Neuronal stem cell (in vitro differentiated cells): ENCODE measurements at regions not wholly inside any gene's neighbourhood (a gene's known extent, or its start where the extent isn't known, plus 50 kb on each side); places are given as distances from the start of the nearest gene placed in this dataset.

ENCODE experiments used
- DNase-seq: peaks from one replicate; pipeline ENCODE4 v3.0.0-alpha.2; 2013; ENCODE audit warnings: low spot score
- H2AFZ ChIP-seq: one replicate; pipeline ENCODE4 v1.6.1; 2013; ENCODE audit warnings: mild to moderate bottlenecking, low read length, inconsistent platforms
- H2AK5ac ChIP-seq: 2 replicates; pipeline ENCODE4 v1.6.1; 2013; ENCODE audit warnings: low read depth, mild to moderate bottlenecking, inconsistent platforms, low read length, moderate library complexity, mixed read lengths
- H2BK120ac ChIP-seq: 2 replicates; pipeline ENCODE4 v1.6.1; 2013; ENCODE audit warnings: low read depth, mild to moderate bottlenecking, inconsistent platforms, low read length, moderate library complexity, mixed read lengths
- H2BK12ac ChIP-seq: one replicate; pipeline ENCODE4 v1.6.1; 2013; ENCODE audit warnings: low read length, inconsistent platforms
- H2BK15ac ChIP-seq: 2 replicates; pipeline ENCODE4 v1.6.1; 2013; ENCODE audit warnings: mild to moderate bottlenecking, low read length, inconsistent platforms, mixed read lengths
- H2BK5ac ChIP-seq: one replicate; pipeline ENCODE4 v1.6.1; 2013; ENCODE audit warnings: inconsistent platforms, mild to moderate bottlenecking, low read length, moderate library complexity
- H3K14ac ChIP-seq: one replicate; pipeline ENCODE4 v1.6.1; 2013; ENCODE audit warnings: low read length, inconsistent platforms
- H3K18ac ChIP-seq: 2 replicates; pipeline ENCODE4 v1.6.1; 2013; ENCODE audit warnings: low read length, inconsistent platforms
- H3K23ac ChIP-seq: 2 replicates; pipeline ENCODE4 v1.6.1; 2013; ENCODE audit warnings: low read depth, mild to moderate bottlenecking, mixed read lengths, low read length, inconsistent platforms; ENCODE audit not compliant: poor library complexity
- H3K27ac ChIP-seq: replicated peaks from 3 replicates; pipeline ENCODE4 v1.5.1; 2013; ENCODE audit warnings: low read length, inconsistent platforms
- H3K27me3 ChIP-seq, 3 experiments: 2 replicates each; pipeline ENCODE4 v1.6.1; 2013; ENCODE audit warnings: low read length in 3 of 3, mild to moderate bottlenecking in 2 of 3, inconsistent platforms in 1 of 3, low read depth in 1 of 3, mixed read lengths in 1 of 3, moderate library complexity in 1 of 3; ENCODE audit not compliant: control insufficient read depth in 3 of 3, insufficient read depth in 3 of 3
- H3K36me3 ChIP-seq, 2 donors: replicated peaks in 1 of 2; 2 replicates each; pipeline ENCODE4 v1.6.1; 2013; ENCODE audit warnings: low read length in 2 of 2; ENCODE audit not compliant: control insufficient read depth in 2 of 2, insufficient read depth in 2 of 2
- H3K4ac ChIP-seq: 2 replicates; pipeline ENCODE4 v1.6.1; 2013; ENCODE audit warnings: inconsistent platforms, mild to moderate bottlenecking, low read length, moderate library complexity
- H3K4me1 ChIP-seq, 2 donors: 1 replicate in 1 of 2; 2 replicates in 1 of 2; pipeline ENCODE4 v1.6.1; 2013; ENCODE audit warnings: low read length in 2 of 2, low read depth in 1 of 2; ENCODE audit not compliant: control insufficient read depth in 2 of 2, insufficient read depth in 1 of 2
- H3K4me2 ChIP-seq: one replicate; pipeline ENCODE4 v1.6.1; 2013; ENCODE audit warnings: mild to moderate bottlenecking, low read length, inconsistent platforms; ENCODE audit not compliant: insufficient read depth, poor library complexity, severe bottlenecking
- H3K4me3 ChIP-seq, 2 donors: 2 replicates each; pipeline ENCODE4 v1.5.1; 2013; ENCODE audit warnings: low read length in 2 of 2, mild to moderate bottlenecking in 2 of 2, inconsistent platforms in 1 of 2, moderate library complexity in 1 of 2
- H3K79me1 ChIP-seq: one replicate; pipeline ENCODE4 v1.6.1; 2013; ENCODE audit warnings: low read depth, mild to moderate bottlenecking, inconsistent platforms, low read length, moderate library complexity
- H3K9ac ChIP-seq: one replicate; pipeline ENCODE4 v1.6.1; 2013; ENCODE audit warnings: mild to moderate bottlenecking, low read depth, low read length, inconsistent platforms; ENCODE audit not compliant: poor library complexity
- H3K9me3 ChIP-seq, 2 donors: replicated peaks in 1 of 2; 2 replicates each; pipeline versions ENCODE3 to v1.6.1; 2013; ENCODE audit warnings: low read length in 2 of 2, mild to moderate bottlenecking in 2 of 2, inconsistent platforms in 1 of 2, low read depth in 1 of 2, mixed read lengths in 1 of 2, moderate library complexity in 1 of 2; ENCODE audit not compliant: control insufficient read depth in 2 of 2, insufficient read depth in 1 of 2
- H4K8ac ChIP-seq: one replicate; pipeline ENCODE4 v1.6.1; 2013; ENCODE audit warnings: low read depth, mild to moderate bottlenecking, inconsistent platforms, low read length, moderate library complexity
- H4K91ac ChIP-seq: one replicate; pipeline ENCODE4 v1.6.1; 2013; ENCODE audit warnings: low read length, low read depth, mild to moderate bottlenecking, inconsistent platforms; ENCODE audit not compliant: poor library complexity
- WGBS, 2 donors: extraction: QIAGEN DNeasy Blood & Tissue Kit; methylation state at CpG; one replicate each; pipeline ENCODE4 v1.1.7; 2013; ENCODE audit warnings: missing lambda C conversion rate in 2 of 2, mixed read lengths in 1 of 2; ENCODE audit not compliant: insufficient read length in 2 of 2, insufficient replicate concordance in 1 of 2; ENCODE audit errors: extremely low coverage in 2 of 2; 5-methylcytosine and 5-hydroxymethylcytosine counted together

DNA sequence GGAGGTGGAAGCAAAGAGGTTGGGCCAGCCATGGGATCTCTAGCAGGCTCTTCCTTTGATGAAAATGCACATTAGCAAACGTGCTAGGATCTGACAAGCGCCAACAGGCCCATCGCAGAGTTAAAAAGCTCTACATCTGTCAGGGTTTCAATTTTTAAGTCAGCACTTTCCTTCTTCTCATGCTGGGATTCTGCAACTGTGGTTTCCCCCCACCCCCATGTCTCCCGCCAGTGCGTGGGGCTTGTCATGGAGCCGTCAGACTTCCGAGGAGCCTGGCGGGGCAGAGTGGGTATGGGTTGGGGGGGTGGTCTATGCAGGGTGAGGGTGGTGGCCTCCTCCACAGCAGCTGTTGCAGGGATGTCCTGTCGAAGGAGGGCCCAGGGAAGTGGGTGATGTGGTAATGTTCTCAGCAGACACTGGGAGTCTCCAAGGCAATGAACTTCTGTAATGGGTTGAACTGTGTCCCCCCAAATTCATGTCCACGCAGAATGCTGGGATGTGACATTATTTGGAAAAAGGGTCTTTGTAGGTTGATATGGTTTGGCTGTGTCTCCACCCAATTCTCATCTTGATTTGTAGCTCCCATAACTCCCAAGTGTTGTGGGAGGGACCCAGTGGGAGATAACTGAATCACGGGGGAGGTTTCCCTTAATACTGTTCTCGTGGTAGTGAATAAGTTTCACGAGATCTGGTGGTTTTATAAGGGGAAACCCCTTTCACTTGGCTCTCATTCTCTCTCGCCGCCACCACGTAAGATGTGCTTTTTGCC, 115.2 kb upstream of the MAP1LC3B2 start:
- H3K4me1 ChIP-seq, result peaks cover 0 to 8% of the 10 kb centered on the region in 2 donors
- DNase-seq, result no peak
- peak overlapping the region; percentile 30 for H2BK12ac ChIP-seq
- no peak overlapping the region for H2BK120ac ChIP-seq
- no peaks in the 10 kb centered on the region for H3K79me1 ChIP-seq
- no peak overlapping the region for H4K91ac ChIP-seq
- peak overlapping the region; percentile 46 for H2BK15ac ChIP-seq
- H2AFZ ChIP-seq, result no peak overlapping the region
- H3K4me3 ChIP-seq, result no peak overlapping the region
- no peak overlapping the region for H4K8ac ChIP-seq
- H3K27me3 ChIP-seq, result no peaks in the 10 kb centered on the region
- H3K23ac ChIP-seq, result peak overlapping the region; percentile 58
- no peaks in the 10 kb centered on the region for H3K36me3 ChIP-seq
- peak overlapping the region; percentile 67 for H3K18ac ChIP-seq
- no CpG with 5 or more reads among the region's 16 CpGs for WGBS, 2 donors
- H2AK5ac ChIP-seq, result no peak overlapping the region
- no peak overlapping the region for H3K9ac ChIP-seq
- H3K4ac ChIP-seq, result no peak overlapping the region
- peak overlapping the region; percentile 87 for H2BK5ac ChIP-seq
- no peaks in the 10 kb centered on the region for H3K9me3 ChIP-seq
- no peak overlapping the region for H3K27ac ChIP-seq
- H3K14ac ChIP-seq, result no peak overlapping the region
- H3K4me2 ChIP-seq, result no peak overlapping the region

DNA sequence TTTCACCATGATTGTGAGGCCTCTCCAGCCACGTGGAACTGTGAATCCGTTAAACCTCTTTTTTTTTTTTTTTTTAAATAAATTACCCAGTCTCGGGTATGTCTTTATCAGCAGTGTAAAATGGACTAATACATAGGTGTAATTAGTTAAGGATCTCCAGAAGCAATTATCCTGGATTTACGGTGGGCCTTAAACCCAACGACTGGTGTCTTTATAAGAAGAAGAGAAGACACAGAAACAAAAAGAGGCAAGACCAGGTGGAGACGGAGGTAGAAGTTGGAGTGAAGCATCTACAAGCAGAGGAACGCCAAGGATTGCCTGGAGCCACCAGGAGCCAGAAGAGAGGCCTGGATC, 114.6 kb upstream of the MAP1LC3B2 start:
- Histone ChIP-seq H3K23ac (no peak overlapping the region), H2BK120ac (no peak overlapping the region), H2BK12ac (no peak overlapping the region), H2BK15ac (no peak overlapping the region), H3K18ac (no peak overlapping the region), H4K8ac (no peak overlapping the region), H3K9ac (no peak overlapping the region), H3K4me1 (peaks cover 0 to 8% of the 10 kb centered on the region in 2 donors), H2BK5ac (no peak overlapping the region), H2AFZ (no peak overlapping the region), H3K4me3 (no peak overlapping the region), H3K4ac (no peak overlapping the region), H3K27ac (no peak overlapping the region), H4K91ac (no peak overlapping the region), H3K9me3 (no peaks in the 10 kb centered on the region), H2AK5ac (no peak overlapping the region), H3K4me2 (no peak overlapping the region), H3K79me1 (no peaks in the 10 kb centered on the region), H3K36me3 (no peaks in the 10 kb centered on the region), H3K27me3 (no peaks in the 10 kb centered on the region), H3K14ac (no peak overlapping the region)
- no peak for DNase-seq
- WGBS, 2 donors, result no CpG with 5 or more reads among the region's 7 CpGs

DNA sequence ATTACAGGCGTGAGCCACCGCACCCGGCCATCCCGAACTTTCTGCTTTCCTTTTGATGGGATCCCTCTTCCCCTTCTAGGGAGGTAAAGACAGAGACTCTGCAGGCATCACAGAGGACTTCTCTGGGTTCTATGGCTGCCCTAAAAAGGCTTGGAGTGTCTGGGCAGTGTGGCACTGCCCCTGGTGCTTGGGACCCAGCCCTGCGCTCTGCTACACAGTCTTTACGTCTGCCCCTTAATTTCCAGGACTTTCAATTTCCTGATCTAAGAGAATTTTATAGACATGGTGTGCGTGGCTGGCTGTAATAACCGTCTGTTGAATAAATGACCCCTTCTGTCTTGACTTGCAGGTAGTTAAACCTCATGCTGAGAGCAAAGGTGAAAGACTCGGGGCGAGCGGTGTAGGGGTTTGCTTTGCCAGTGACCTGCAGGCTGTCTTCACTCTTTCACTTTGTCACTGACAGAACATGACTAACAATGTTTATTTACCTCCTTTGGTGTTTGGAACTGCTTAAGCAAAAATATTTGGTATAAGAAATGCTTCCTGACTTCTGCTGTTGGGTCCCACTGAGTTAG, 110.9 kb upstream of the MAP1LC3B2 start:
- H3K4me2 ChIP-seq, result no peak overlapping the region
- H4K91ac ChIP-seq, result no peak overlapping the region
- H3K4me3 ChIP-seq, result no peak overlapping the region
- H4K8ac ChIP-seq, result no peak overlapping the region
- no peak overlapping the region for H2BK15ac ChIP-seq
- no peaks in the 10 kb centered on the region for H3K27me3 ChIP-seq
- DNase-seq, result no peak
- no CpG with 5 or more reads among the region's 11 CpGs for whole genome bisulfite sequencing, 2 donors
- no peak overlapping the region for H2BK5ac ChIP-seq
- peaks cover 0 to 2% of the 10 kb centered on the region in 2 donors for H3K4me1 ChIP-seq
- no peaks in the 10 kb centered on the region for H3K79me1 ChIP-seq
- H3K9me3 ChIP-seq, result peaks cover 0 to 2% of the 10 kb centered on the region in 2 donors
- no peak overlapping the region for H3K23ac ChIP-seq
- no peak overlapping the region for H3K27ac ChIP-seq
- no peak overlapping the region for H3K14ac ChIP-seq
- H3K4ac ChIP-seq, result no peak overlapping the region
- no peak overlapping the region for H2AK5ac ChIP-seq
- H2BK12ac ChIP-seq, result no peak overlapping the region
- no peaks in the 10 kb centered on the region for H3K36me3 ChIP-seq
- no peak overlapping the region for H2AFZ ChIP-seq
- H3K18ac ChIP-seq, result no peak overlapping the region
- H3K9ac ChIP-seq, result no peak overlapping the region
- H2BK120ac ChIP-seq, result no peak overlapping the region

DNA sequence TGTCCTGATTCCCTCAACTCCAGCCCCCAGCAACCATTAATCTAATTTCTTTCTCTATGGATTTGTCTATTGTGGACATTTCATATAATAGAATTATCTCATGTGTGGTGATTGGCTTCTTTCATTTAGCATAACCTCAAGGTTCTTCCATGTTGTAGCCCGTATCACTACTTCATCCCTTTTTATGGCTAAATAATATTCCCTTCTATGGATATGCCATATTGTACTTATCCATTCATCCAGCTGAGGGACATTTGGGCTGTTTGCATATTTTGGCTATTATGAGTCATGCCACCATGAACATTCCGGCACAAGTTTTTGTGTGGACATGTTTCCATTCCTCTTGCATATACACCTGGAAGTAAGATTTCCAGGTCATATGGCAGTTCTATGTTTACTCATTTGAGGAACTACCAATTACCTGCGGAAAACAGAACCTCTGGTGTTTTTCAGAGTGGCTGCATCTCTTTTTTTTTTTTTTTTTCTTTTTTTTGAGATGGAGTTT, 108.7 kb upstream of the MAP1LC3B2 start:
- Histone ChIP-seq H2BK15ac (no peak overlapping the region), H4K8ac (no peak overlapping the region), H2BK120ac (no peak overlapping the region), H2BK12ac (no peak overlapping the region), H3K9ac (no peak overlapping the region), H3K18ac (no peak overlapping the region), H3K79me1 (no peaks in the 10 kb centered on the region), H2AK5ac (no peak overlapping the region), H3K27ac (no peak overlapping the region), H3K27me3 (peaks cover 0 to 3% (median 0%) of the 10 kb centered on the region in 3 experiments), H2AFZ (no peak overlapping the region), H3K9me3 (peaks cover 0 to 2% of the 10 kb centered on the region in 2 donors), H3K4me3 (no peak overlapping the region), H2BK5ac (no peak overlapping the region), H3K23ac (no peak overlapping the region), H3K14ac (no peak overlapping the region), H3K4ac (no peak overlapping the region), H3K36me3 (no peaks in the 10 kb centered on the region), H3K4me2 (no peak overlapping the region), H3K4me1 (no peaks in the 10 kb centered on the region), H4K91ac (no peak overlapping the region)
- no CpG with 5 or more reads among the region's 3 CpGs for WGBS, 2 donors
- no peak for DNase-seq
